ENCODE measurements at regions not wholly inside any gene's neighbourhood (a gene's known extent, or its start where the extent isn't known, plus 50 kb on each side); places are given as distances from the start of the nearest gene placed in this dataset.

GRCh38 chr2:144695657-144696056, 175.7 kb upstream of the ZEB2 start:
- no peak for DNase-seq (ENCODE audit: low read depth)

GRCh38 chr2:144694456-144694855, 174.5 kb upstream of the ZEB2 start:
- no peak for DNase-seq (ENCODE audit: low read depth)

GRCh38 chr2:144693179-144693578, 173.3 kb upstream of the ZEB2 start:
- DNase-seq (ENCODE audit: low read depth), result no peak

- no peak for DNase-seq (ENCODE audit: low read depth)
Measured at GRCh38 chr2:144692661-144693060, 172.7 kb upstream of the ZEB2 start.

GRCh38 chr2:144690771-144691170, 170.9 kb upstream of the ZEB2 start:
- DNase-seq (ENCODE audit: low read depth), result no peak

- DNase-seq (ENCODE audit: low read depth), result no peak
Measured at GRCh38 chr2:144686518-144687215, 166.7 kb upstream of the ZEB2 start.

GRCh38 chr2:144683966-144684365, 164.0 kb upstream of the ZEB2 start:
- DNase-seq (ENCODE audit: low read depth), result no peak

GRCh38 chr2:144683107-144683753, 163.3 kb upstream of the ZEB2 start:
- DNase-seq (ENCODE audit: low read depth), result no peak

GRCh38 chr2:144682248-144682647, 162.3 kb upstream of the ZEB2 start:
- no peak for DNase-seq (ENCODE audit: low read depth)

GRCh38 chr2:144681389-144681788, 161.5 kb upstream of the ZEB2 start:
- DNase-seq (ENCODE audit: low read depth), result no peak

- no peak for DNase-seq (ENCODE audit: low read depth)
Measured at GRCh38 chr2:144679942-144680341, 160.0 kb upstream of the ZEB2 start.

- DNase-seq (ENCODE audit: low read depth), result no peak
Measured at GRCh38 chr2:144678736-144679135, 158.8 kb upstream of the ZEB2 start.

GRCh38 chr2:144675731-144676130, 155.8 kb upstream of the ZEB2 start:
- DNase-seq (ENCODE audit: low read depth), result no peak

- no peak for DNase-seq (ENCODE audit: low read depth)
Measured at GRCh38 chr2:144675331-144675730, 155.4 kb upstream of the ZEB2 start.

- no peak for DNase-seq (ENCODE audit: low read depth)
Measured at GRCh38 chr2:144674071-144674470, 154.2 kb upstream of the ZEB2 start.

GRCh38 chr2:144673456-144673855, 153.5 kb upstream of the ZEB2 start:
- DNase-seq (ENCODE audit: low read depth), result no peak

GRCh38 chr2:144671695-144672455, 152.0 kb upstream of the ZEB2 start:
- no peak for DNase-seq (ENCODE audit: low read depth)

GRCh38 chr2:144670738-144671137, 150.8 kb upstream of the ZEB2 start:
- DNase-seq (ENCODE audit: low read depth), result no peak

- DNase-seq (ENCODE audit: low read depth), result no peak
Measured at GRCh38 chr2:144670080-144670479, 150.2 kb upstream of the ZEB2 start.

GRCh38 chr2:144669196-144669987, 149.5 kb upstream of the ZEB2 start:
- DNase-seq (ENCODE audit: low read depth), result no peak

GRCh38 chr2:144668493-144669110, 148.7 kb upstream of the ZEB2 start:
- DNase-seq (ENCODE audit: low read depth), result no peak

Data from LHCN-M2 (cell line).